HL-60 (cell line): ENCODE measurements at regions not wholly inside any gene's neighbourhood (a gene's known extent, or its start where the extent isn't known, plus 50 kb on each side); places are given as distances from the start of the nearest gene placed in this dataset.

Experiments used
- DNase-seq, 2 experiments: peaks; one replicate each; pipeline ENCODE4 v3.0.0-alpha.2; 2010 to 2020; ENCODE audit warnings: low read depth in 1 of 2, low spot score in 1 of 2
- H3K27ac ChIP-seq: fragments of 250-450 bp; sonication (Bioruptor Pico); replicated peaks from 2 replicates; pipeline ENCODE4 v1.5.1; 2020; ENCODE audit warnings: mild to moderate bottlenecking, moderate library complexity
- H3K27me3 ChIP-seq: fragments of 250-450 bp; sonication (Bioruptor Pico); 2 replicates; pipeline ENCODE4 v1.5.1; 2021; ENCODE audit warnings: mild to moderate bottlenecking, moderate library complexity; ENCODE audit not compliant: insufficient read depth, poor library complexity, severe bottlenecking
- H3K4me3 ChIP-seq: replicated peaks from 2 replicates; pipeline ENCODE4 v1.5.1; 2011; ENCODE audit warnings: mild to moderate bottlenecking, control low read depth, low read length; ENCODE audit not compliant: insufficient read depth
- CTCF ChIP-seq: IDR thresholded peaks from one replicate; pipeline ENCODE4 v1.5.1; 2011; ENCODE audit warnings: low read length, control low read depth, inconsistent platforms; ENCODE audit not compliant: insufficient read depth
- GABPA ChIP-seq: IDR thresholded peaks from 2 replicates; pipeline ENCODE4 v1.6.1; 2012; ENCODE audit warnings: low read depth
- POLR2AphosphoS5 ChIP-seq: IDR thresholded peaks from 2 replicates; pipeline ENCODE4 v1.6.1; 2012; ENCODE audit warnings: low read depth
- REST ChIP-seq: IDR thresholded peaks from 2 replicates; pipeline ENCODE4 v1.6.1; 2012; ENCODE audit warnings: low read depth; ENCODE audit not compliant: insufficient replicate concordance
- SPI1 ChIP-seq: IDR thresholded peaks from 2 replicates; pipeline ENCODE4 v1.6.1; 2012; ENCODE audit warnings: low read depth, mild to moderate bottlenecking, borderline replicate concordance

- H3K27me3 ChIP-seq = peaks cover 4% of the 10 kb centered on the region
- no peak overlapping the region for H3K4me3 ChIP-seq
- DNase-seq = no peak
- no peak overlapping the region for H3K27ac ChIP-seq
- TF ChIP-seq POLR2AphosphoS5 = no peak
- no peak for TF ChIP-seq SPI1
- TF ChIP-seq REST = no peak
- TF ChIP-seq GABPA = no peak
- TF ChIP-seq CTCF = no peak
These were observed 379.4 kb upstream of the SGCD start for GRCh38 chr5:155947394-155948062.

- no peak for TF ChIP-seq CTCF
- TF ChIP-seq POLR2AphosphoS5 = no peak
- TF ChIP-seq GABPA = no peak
- TF ChIP-seq SPI1 = no peak
- TF ChIP-seq REST = no peak
- Histone ChIP-seq H3K27me3 (peaks cover 4% of the 10 kb centered on the region), H3K4me3 (no peak overlapping the region), H3K27ac (no peak overlapping the region)
- no peak for DNase-seq
These were observed 378.4 kb upstream of the SGCD start for GRCh38 chr5:155948576-155948975.

- no peak overlapping the region for H3K4me3 ChIP-seq
- TF ChIP-seq CTCF (no peak), GABPA (no peak), POLR2AphosphoS5 (no peak), SPI1 (no peak), REST (no peak)
- no peak overlapping the region for H3K27ac ChIP-seq
- H3K27me3 ChIP-seq = peaks cover 4% of the 10 kb centered on the region
- DNase-seq = no peak
These were observed 374.4 kb upstream of the SGCD start for GRCh38 chr5:155952486-155953089.
